ENCODE measurements at regions not wholly inside any gene's neighbourhood (a gene's known extent, or its start where the extent isn't known, plus 50 kb on each side); places are given as distances from the start of the nearest gene placed in this dataset.

DNA sequence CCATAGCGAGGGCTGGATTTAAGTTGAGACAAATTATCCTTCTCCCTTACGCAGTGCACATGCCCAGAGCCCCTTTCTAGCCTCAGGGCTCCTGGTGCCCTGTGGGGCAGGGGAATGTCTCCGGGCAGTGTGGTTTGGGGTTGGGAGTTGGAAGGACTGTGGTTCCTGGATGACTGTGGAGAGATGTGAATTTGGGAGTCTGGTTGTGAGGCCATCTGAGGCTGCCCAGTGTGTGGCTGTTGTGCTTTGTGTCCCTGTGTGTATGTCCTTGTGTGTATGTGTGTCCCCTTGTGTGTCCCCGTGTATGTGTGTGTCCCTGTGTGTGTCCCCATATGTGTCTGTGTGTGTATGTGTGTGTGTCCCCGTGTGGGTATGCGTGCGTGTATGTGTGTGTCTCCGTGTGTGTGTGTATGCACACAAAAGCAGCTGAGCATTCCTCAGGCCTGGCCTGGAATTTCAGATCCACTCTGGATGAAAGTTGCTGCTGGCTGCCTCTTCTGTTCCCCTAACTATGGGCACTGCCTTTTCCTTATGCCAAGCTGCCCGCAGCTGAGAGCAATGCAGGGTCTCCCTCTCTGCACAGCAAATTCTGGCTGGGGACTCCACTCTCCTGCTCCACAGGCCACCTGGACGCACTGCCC is 65.4 kb downstream of the UBIAD1 start:
- TF ChIP-seq, protein P1, sequence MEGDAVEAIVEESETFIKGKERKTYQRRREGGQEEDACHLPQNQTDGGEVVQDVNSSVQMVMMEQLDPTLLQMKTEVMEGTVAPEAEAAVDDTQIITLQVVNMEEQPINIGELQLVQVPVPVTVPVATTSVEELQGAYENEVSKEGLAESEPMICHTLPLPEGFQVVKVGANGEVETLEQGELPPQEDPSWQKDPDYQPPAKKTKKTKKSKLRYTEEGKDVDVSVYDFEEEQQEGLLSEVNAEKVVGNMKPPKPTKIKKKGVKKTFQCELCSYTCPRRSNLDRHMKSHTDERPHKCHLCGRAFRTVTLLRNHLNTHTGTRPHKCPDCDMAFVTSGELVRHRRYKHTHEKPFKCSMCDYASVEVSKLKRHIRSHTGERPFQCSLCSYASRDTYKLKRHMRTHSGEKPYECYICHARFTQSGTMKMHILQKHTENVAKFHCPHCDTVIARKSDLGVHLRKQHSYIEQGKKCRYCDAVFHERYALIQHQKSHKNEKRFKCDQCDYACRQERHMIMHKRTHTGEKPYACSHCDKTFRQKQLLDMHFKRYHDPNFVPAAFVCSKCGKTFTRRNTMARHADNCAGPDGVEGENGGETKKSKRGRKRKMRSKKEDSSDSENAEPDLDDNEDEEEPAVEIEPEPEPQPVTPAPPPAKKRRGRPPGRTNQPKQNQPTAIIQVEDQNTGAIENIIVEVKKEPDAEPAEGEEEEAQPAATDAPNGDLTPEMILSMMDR (IDR thresholded peaks at IDR 0.05; ENCODE audit: low read length), result no peak
- no peak for TF ChIP-seq EZH2phosphoT487 (IDR thresholded peaks at IDR 0.05; ENCODE audit: low read length)
- no peak for TF ChIP-seq EZH2 (optimal IDR thresholded peaks at IDR 0.05; ENCODE audit: low read depth, low read length)

Data from MM.1S (cell line).